ENCODE measurements at regions not wholly inside any gene's neighbourhood (a gene's known extent, or its start where the extent isn't known, plus 50 kb on each side); places are given as distances from the start of the nearest gene placed in this dataset.

GRCh38 chr6:1485678-1486077 lies 96.3 kb downstream of the FOXF2 start:
- DNase-seq = no peak

GRCh38 chr6:1486387-1486786 lies 97.0 kb downstream of the FOXF2 start:
- no peak for DNase-seq

- no peak for DNase-seq
Observed at GRCh38 chr6:1487239-1487638, 97.9 kb downstream of the FOXF2 start.

GRCh38 chr6:1491025-1491424 lies 101.6 kb downstream of the FOXF2 start:
- DNase-seq = no peak

GRCh38 chr6:1491591-1492319 lies 102.4 kb downstream of the FOXF2 start:
- DNase-seq = no peak

- no peak for DNase-seq
Observed at GRCh38 chr6:1494671-1495070, 105.3 kb downstream of the FOXF2 start.

GRCh38 chr6:1495344-1495743 lies 106.0 kb downstream of the FOXF2 start:
- DNase-seq = no peak

- DNase-seq = no peak
Observed at GRCh38 chr6:1496092-1496491, 106.7 kb downstream of the FOXF2 start.

- no peak for DNase-seq
Observed at GRCh38 chr6:1496836-1497760, 107.7 kb downstream of the FOXF2 start.

- DNase-seq = no peak
Observed at GRCh38 chr6:1497761-1498105, 108.4 kb downstream of the FOXF2 start.

GRCh38 chr6:1498491-1499113 lies 109.2 kb downstream of the FOXF2 start:
- no peak for DNase-seq

- DNase-seq = no peak
Observed at GRCh38 chr6:1499777-1500176, 109.9 kb upstream of the FOXC1 start.

GRCh38 chr6:1500913-1501312 lies 108.8 kb upstream of the FOXC1 start:
- no peak for DNase-seq

- DNase-seq = no peak
Observed at GRCh38 chr6:1502041-1502440, 107.7 kb upstream of the FOXC1 start.

- DNase-seq = no peak
Observed at GRCh38 chr6:1503811-1504210, 105.9 kb upstream of the FOXC1 start.

- DNase-seq = no peak
Observed at GRCh38 chr6:1504465-1504864, 105.2 kb upstream of the FOXC1 start.

GRCh38 chr6:1507251-1507650 lies 102.5 kb upstream of the FOXC1 start:
- DNase-seq = no peak

GRCh38 chr6:1509241-1509640 lies 100.5 kb upstream of the FOXC1 start:
- no peak for DNase-seq

- no peak for DNase-seq
Observed at GRCh38 chr6:1510239-1510638, 99.5 kb upstream of the FOXC1 start.

GRCh38 chr6:1513215-1513780 lies 96.4 kb upstream of the FOXC1 start:
- no peak for DNase-seq

GRCh38 chr6:1514078-1514477 lies 95.6 kb upstream of the FOXC1 start:
- no peak for DNase-seq

GRCh38 chr6:1515280-1515679 lies 94.4 kb upstream of the FOXC1 start:
- DNase-seq = no peak

- DNase-seq = no peak
Observed at GRCh38 chr6:1515781-1516180, 93.9 kb upstream of the FOXC1 start.
